K562 (cell line): ENCODE measurements at regions not wholly inside any gene's neighbourhood (a gene's known extent, or its start where the extent isn't known, plus 50 kb on each side); places are given as distances from the start of the nearest gene placed in this dataset.

Source experiments
- BRCA1 ChIP-seq, 2 experiments: fragments of 450-650 bp in 1 of 2; sonication (generic) in 1 of 2; formaldehyde crosslinking in 1 of 2; IDR thresholded peaks; 2 replicates each; pipeline versions ENCODE4 v1.5.0 to v1.6.1; 2017 to 2020; ENCODE audit warnings: mild to moderate bottlenecking in 1 of 2, missing genetic modification reagents in 1 of 2
- CTCF ChIP-seq, 3 experiments: IDR thresholded peaks in 2 of 3; conservative IDR thresholded peaks in 1 of 3; 2 replicates each; pipeline ENCODE4 v1.5.1; 2011 to 2012; ENCODE audit warnings: low read length in 3 of 3, mild to moderate bottlenecking in 3 of 3, control low read depth in 2 of 3, improper control_type of control experiment in 1 of 3, inconsistent platforms in 1 of 3, low read depth in 1 of 3, mixed read lengths in 1 of 3, moderate library complexity in 1 of 3; ENCODE audit not compliant: insufficient read depth in 2 of 3
- CUX1 ChIP-seq: fragments of 200-800 bp; sonication (Bioruptor generic); IDR thresholded peaks from 2 replicates; pipeline ENCODE4 v1.6.1; 2016; ENCODE audit warnings: missing genetic modification characterization, missing compliant biosample characterization
- EP300 ChIP-seq: IDR thresholded peaks from 2 replicates; pipeline ENCODE4 v1.6.1; 2012; ENCODE audit warnings: low read length, improper control_type of control experiment
- MEF2D ChIP-seq: conservative IDR thresholded peaks from 2 replicates; pipeline ENCODE4 v1.6.1; 2016; ENCODE audit warnings: low read depth, missing genetic modification characterization, missing compliant biosample characterization
- NRF1 ChIP-seq, 2 experiments: fragments of 450-650 bp; IDR thresholded peaks in 1 of 2; conservative IDR thresholded peaks in 1 of 2; 2 replicates each; pipeline ENCODE4 v1.6.1; 2014; ENCODE audit warnings: mild to moderate bottlenecking in 2 of 2
- POLR2A ChIP-seq: fragments of 450-650 bp; conservative IDR thresholded peaks from 2 replicates; pipeline ENCODE4 v1.6.1; 2016
- PYGO2 ChIP-seq: fragments of 450-650 bp; IDR thresholded peaks from 2 replicates; pipeline ENCODE4 v1.6.1; 2016; ENCODE audit warnings: mild to moderate bottlenecking, missing genetic modification characterization, moderate library complexity, missing compliant biosample characterization
- SMARCA5 ChIP-seq: fragments of 450-650 bp; IDR thresholded peaks from 2 replicates; pipeline ENCODE4 v1.6.1; 2016
- ZNF717 ChIP-seq: fragments of 250-450 bp; sonication (Bioruptor Pico); IDR thresholded peaks from 2 replicates; pipeline ENCODE4 v1.5.0; 2021

- TF ChIP-seq CTCF (IDR thresholded peaks at IDR 0.05 in 2 of 3, conservative IDR thresholded peaks at IDR 0.05 in 1 of 3; ENCODE audit: insufficient read depth in 2 of 3, low read depth in 1 of 3, low read length in 3 of 3): no peak
- TF ChIP-seq ZNF717 (CRISPR knock-in tag): no peak
- no peak for TF ChIP-seq EP300
- no peak for TF ChIP-seq MEF2D
- TF ChIP-seq BRCA1 (IDR thresholded peaks at IDR 0.05): no peak
- no peak for TF ChIP-seq BRCA1 (CRISPR knock-in tag; IDR thresholded peaks at IDR 0.05)
- TF ChIP-seq CUX1 (CRISPR knock-in tag): no peak
- no peak for TF ChIP-seq NRF1 (conservative IDR thresholded peaks at IDR 0.05 in 1 of 2, IDR thresholded peaks at IDR 0.05 in 1 of 2)
- TF ChIP-seq PYGO2 (tag): no peak
- TF ChIP-seq SMARCA5: no peak
- no peak for TF ChIP-seq POLR2A
Observed at GRCh38 chr18:71431171-71431570, 1113.0 kb downstream of the CBLN2 start.
